ENCODE measurements at regions not wholly inside any gene's neighbourhood (a gene's known extent, or its start where the extent isn't known, plus 50 kb on each side); places are given as distances from the start of the nearest gene placed in this dataset.
"Not testable (repeated sequence)": the region's sequence is repeated elsewhere in the genome, so short reads cannot be mapped to it uniquely, and the experiment has no call there.

DNA sequence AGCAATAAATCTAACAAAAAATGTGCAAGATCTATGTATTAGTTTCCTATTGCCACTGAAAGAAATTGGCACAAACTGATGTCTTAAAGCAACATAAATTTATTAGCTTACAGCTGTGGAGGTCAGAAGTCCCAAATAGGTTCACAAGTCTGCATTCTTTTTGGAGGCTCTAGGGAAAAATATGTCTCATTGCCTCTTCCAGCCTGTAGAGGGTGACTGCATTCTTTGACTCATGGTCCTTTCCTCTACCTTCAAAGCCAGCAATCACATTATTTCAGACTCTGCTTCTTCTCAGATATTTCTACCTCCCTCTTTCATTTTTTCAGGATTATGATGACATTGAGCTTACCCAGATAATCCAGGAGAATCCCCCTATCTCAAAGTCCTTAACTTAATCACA lies 1531.1 kb downstream of the KHDRBS2 start:
- no peaks in the 10 kb centered on the region for H3K27me3 ChIP-seq
- no peak for ATAC-seq
- intact Hi-C loops (cut with DNase I), result no loop called here
- peaks cover 0 to 32% of the 10 kb centered on the region in 2 donors for H3K9me3 ChIP-seq
- H3K27ac ChIP-seq, result no peak overlapping the region
- no peak overlapping the region for H3K4me3 ChIP-seq
- TF ChIP-seq, protein P1, sequence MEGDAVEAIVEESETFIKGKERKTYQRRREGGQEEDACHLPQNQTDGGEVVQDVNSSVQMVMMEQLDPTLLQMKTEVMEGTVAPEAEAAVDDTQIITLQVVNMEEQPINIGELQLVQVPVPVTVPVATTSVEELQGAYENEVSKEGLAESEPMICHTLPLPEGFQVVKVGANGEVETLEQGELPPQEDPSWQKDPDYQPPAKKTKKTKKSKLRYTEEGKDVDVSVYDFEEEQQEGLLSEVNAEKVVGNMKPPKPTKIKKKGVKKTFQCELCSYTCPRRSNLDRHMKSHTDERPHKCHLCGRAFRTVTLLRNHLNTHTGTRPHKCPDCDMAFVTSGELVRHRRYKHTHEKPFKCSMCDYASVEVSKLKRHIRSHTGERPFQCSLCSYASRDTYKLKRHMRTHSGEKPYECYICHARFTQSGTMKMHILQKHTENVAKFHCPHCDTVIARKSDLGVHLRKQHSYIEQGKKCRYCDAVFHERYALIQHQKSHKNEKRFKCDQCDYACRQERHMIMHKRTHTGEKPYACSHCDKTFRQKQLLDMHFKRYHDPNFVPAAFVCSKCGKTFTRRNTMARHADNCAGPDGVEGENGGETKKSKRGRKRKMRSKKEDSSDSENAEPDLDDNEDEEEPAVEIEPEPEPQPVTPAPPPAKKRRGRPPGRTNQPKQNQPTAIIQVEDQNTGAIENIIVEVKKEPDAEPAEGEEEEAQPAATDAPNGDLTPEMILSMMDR (IDR thresholded peaks at IDR 0.05), result no peak
- no peaks in the 10 kb centered on the region for H3K4me1 ChIP-seq
- DNase-seq, result no peak
- no peaks in the 10 kb centered on the region for H3K36me3 ChIP-seq

DNA sequence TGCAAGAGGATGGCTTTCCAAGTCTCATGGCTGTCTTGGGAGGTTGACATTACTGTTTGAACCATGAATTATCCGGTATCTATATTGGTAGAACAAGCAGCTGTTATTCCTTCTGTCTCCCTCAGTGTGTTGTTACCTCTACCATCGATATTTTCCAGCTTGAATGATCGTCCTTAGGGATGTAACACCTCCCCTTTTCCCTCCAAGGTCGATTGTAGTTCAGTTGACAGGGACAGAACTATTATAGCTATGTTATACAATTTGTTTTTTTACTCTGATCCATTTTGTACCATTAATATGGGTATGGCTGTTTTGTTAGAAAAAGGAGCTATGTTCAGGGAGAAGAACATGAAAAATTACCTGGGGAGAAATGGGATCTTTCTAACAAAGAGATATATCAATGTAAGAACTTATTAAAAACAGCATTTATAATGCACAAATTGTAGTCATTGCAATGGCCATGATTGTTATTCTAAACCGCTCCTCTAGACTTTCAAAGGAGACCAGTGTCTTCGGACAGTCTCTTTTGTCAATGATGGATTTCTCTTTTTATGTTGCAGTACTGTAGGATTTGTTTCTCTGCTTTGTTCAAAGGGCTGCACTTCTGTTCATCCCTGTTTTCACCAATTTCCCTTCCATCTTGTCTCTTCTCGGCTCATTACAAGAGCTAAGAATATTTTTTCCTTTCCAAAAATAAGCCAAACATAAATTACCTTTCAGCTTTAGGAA lies 1535.5 kb downstream of the KHDRBS2 start:
- intact Hi-C loops (cut with DNase I), result not testable (repeated sequence)

DNA sequence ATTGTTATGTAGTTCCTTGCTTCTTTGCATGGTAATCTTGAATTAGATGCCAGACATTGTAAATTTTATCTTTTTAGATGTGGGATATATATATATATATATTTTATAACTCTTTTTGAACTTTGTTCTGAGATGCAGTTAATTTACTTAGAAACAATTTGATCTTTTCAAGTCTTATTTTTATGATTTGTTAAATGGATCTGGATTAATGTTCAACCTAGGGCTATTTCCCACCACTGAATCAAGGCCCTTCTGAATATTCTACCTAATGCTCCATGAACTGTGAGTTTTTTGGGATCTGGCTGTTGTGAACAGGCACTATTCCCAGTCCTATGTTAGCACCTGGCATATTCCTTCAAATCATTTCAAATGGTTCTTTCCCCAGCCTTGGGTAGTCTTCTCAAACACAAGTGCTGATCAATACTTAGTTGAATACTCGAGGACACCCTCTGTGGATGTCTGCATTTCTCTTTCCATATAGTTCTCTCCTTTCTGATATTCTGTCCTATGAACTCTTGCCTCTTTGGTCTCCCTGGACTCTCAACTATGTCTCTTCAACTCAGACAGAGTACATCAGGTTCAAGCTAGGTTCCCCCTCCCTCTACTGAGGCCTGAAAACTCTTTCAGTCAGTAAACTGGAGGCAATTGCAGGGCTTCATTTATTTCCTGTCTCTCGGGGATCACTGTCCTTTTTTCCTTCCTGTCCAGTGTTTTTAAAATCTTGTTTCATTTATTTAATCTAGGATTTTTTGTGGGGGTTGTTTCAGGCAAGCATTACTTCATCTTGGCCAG lies 1538.1 kb downstream of the KHDRBS2 start:
- ATAC-seq; H3K36me3 ChIP-seq; H3K4me3 ChIP-seq; H3K27ac ChIP-seq; intact Hi-C loops (cut with DNase I); H3K4me1 ChIP-seq; H3K27me3 ChIP-seq; DNase-seq: not testable (repeated sequence)
- H3K9me3 ChIP-seq, result peaks cover 0 to 16% of the 10 kb centered on the region in 2 donors

More for the DNA sequence above, 1535.5 kb downstream of the KHDRBS2 start:
- not testable (repeated sequence) for H3K36me3 ChIP-seq, ATAC-seq, H3K27me3 ChIP-seq, H3K4me3 ChIP-seq, H3K27ac ChIP-seq, DNase-seq, H3K4me1 ChIP-seq
- peaks cover 0 to 18% of the 10 kb centered on the region in 2 donors for H3K9me3 ChIP-seq

DNA sequence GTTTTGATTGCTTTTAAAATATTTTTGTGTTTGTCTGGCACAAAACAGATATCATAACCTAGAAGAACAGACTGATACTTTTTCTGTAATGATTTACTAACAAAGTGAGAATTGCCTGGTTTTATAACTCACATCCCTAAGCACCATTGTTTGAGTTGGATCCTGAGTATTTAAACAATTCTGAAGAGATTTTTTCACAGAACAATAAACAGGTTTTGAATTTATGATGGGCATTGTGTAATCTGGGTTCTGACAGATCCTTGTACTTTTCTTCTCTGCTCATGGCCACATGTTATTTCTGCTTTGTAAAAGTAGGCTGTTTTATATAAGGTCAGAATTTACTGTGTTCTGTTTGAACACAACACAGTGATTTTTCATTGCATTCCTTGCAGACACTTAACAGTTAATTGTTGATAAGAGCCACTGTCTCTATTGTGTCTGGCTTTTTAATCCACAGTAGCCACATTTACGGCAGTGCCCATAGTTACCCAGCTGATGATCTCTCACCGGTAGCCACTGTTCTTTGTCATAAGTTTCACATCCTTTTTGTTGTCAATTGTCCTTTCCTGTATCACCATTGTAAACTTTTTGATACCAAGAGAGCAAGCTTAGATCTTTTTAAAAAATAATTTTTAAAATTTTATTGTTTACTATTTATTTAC lies 1548.1 kb downstream of the KHDRBS2 start:
- ATAC-seq; H3K9me3 ChIP-seq; H3K27me3 ChIP-seq; H3K4me3 ChIP-seq; H3K4me1 ChIP-seq; H3K27ac ChIP-seq; H3K36me3 ChIP-seq; DNase-seq; intact Hi-C loops (cut with DNase I): not testable (repeated sequence)

DNA sequence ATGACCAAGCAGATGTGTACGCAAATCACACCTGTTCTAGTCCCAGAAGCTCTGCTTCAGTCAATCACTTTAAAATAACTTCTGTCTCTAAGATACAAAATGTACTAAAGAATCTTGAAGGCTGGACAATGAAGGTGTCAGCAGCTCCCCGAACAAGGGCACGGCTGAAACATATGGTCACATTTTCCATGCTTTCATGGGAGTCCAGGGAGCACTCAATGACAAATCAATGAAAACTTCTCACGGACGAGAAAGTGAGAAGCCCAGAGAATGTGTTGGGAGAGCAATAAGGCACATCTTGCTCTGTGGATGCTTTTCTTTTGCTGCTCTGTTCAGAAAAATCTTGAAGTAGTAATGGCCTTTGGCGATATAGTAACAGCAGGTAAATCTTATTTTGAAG lies 1548.7 kb downstream of the KHDRBS2 start:
- H3K4me1 ChIP-seq; H3K4me3 ChIP-seq; intact Hi-C loops (cut with DNase I); H3K36me3 ChIP-seq; DNase-seq; H3K9me3 ChIP-seq; H3K27me3 ChIP-seq; H3K27ac ChIP-seq; ATAC-seq: not testable (repeated sequence)

DNA sequence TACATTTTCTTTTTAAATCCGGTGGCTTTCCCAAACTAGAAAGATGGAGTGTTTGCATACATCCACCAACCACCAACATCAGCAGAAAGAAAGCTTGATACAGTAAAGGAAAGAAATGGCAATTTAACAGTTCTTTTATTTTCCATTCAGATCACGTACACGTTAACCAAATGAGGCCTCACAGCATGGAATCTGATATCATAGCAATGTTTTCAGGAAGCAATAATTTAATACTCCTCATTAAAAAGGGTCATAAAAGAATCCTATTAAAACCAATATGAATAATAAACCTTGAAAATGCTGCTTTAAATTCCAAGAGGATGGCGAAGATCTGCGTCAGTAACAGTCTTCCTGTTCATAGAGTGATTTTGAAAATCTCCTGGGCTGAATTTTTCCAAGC lies 1562.1 kb downstream of the KHDRBS2 start:
- ATAC-seq; H3K27ac ChIP-seq; H3K4me1 ChIP-seq; H3K27me3 ChIP-seq; DNase-seq; H3K36me3 ChIP-seq; intact Hi-C loops (cut with DNase I); H3K4me3 ChIP-seq; H3K9me3 ChIP-seq: not testable (repeated sequence)

DNA sequence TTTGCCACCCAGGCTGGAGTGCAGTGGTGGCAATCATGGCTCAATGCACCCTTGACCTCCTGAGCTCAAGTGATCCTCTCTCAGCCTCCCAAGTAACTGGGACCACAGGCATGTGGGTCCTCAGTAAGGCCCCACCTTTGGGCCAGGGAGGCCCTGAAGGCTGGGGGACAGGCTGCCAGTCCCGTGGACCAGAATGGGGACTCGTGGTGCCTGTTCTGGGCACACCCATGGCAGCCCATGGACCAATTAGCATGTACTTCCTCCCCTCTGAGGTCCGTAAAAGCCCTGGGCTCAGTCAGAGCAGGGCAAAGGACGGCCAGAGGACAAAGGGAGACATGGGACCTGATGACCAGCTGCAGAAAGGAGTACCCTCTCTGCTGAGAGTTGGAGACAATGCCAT lies 1590.8 kb downstream of the KHDRBS2 start:
- intact Hi-C loops (cut with DNase I), result no loop called here
- peak in 1 of 4 donors; percentile 24 for DNase-seq
- TF ChIP-seq, protein P1 (IDR thresholded peaks at IDR 0.05), result no peak
- H3K27ac ChIP-seq, result no peak overlapping the region
- H3K9me3 ChIP-seq, result peaks cover 0 to 25% of the 10 kb centered on the region in 2 donors
- H3K36me3 ChIP-seq, result no peaks in the 10 kb centered on the region
- H3K4me1 ChIP-seq, result no peaks in the 10 kb centered on the region
- no peak for ATAC-seq
- H3K4me3 ChIP-seq, result no peak overlapping the region
- H3K27me3 ChIP-seq, result no peaks in the 10 kb centered on the region
